Panc1 (cell line): ENCODE measurements at regions not wholly inside any gene's neighbourhood (a gene's known extent, or its start where the extent isn't known, plus 50 kb on each side); places are given as distances from the start of the nearest gene placed in this dataset.

Source experiments
- ATAC-seq: fragments of 200-7000 bp; cut with Tn5 transposase; 2 replicates; pipeline ENCODE4 v1.9.1; 2020; ENCODE audit warnings: mild to moderate bottlenecking, moderate library complexity
- BruUV-seq: library from RNA; stranded (reverse); fragments of 400-500 nt; replicated peaks from 2 replicates; lab custom pipeline; 2021; lab: Mats Ljungman, UMichigan
- CTCF ChIA-PET: fragments of 300-600 bp; sonication (Branson Sonifier 250); formaldehyde crosslinking; loops from one replicate; lab custom pipeline; 2022; ENCODE audit warnings: antibody characterized with exemption; lab: Charles Lee
- POLR2A ChIA-PET: fragments of 300-600 bp; sonication (Branson Sonifier 250); formaldehyde crosslinking; loops from one replicate; lab custom pipeline; 2022; ENCODE audit warnings: antibody characterized with exemption; lab: Charles Lee
- DNase-seq: peaks from one replicate; pipeline ENCODE4 v3.0.0-alpha.2; 2010; ENCODE audit warnings: low read depth, low spot score
- H3K27ac ChIP-seq: 2 replicates; pipeline ENCODE4 v1.5.1; 2011; ENCODE audit warnings: mild to moderate bottlenecking, low read length, inconsistent platforms
- H3K27me3 ChIP-seq: fragments of 200-500 bp; sonication (Bioruptor generic); 2 replicates; pipeline ENCODE4 v1.6.0; 2014; ENCODE audit warnings: low read length, inconsistent platforms; ENCODE audit not compliant: control insufficient read depth, insufficient read depth
- H3K36me3 ChIP-seq: fragments of 200-500 bp; sonication (Bioruptor generic); 2 replicates; pipeline ENCODE4 v1.5.1; 2014; ENCODE audit warnings: inconsistent platforms, mild to moderate bottlenecking, low read length, moderate library complexity; ENCODE audit not compliant: control insufficient read depth, insufficient read depth
- H3K4me1 ChIP-seq: 2 replicates; pipeline ENCODE4 v1.5.1; 2011; ENCODE audit warnings: inconsistent platforms, mild to moderate bottlenecking, low read length, moderate library complexity; ENCODE audit not compliant: control insufficient read depth, insufficient read depth
- H3K4me3 ChIP-seq, 2 experiments: 2 replicates each; pipeline ENCODE4 v1.5.1; 2011 to 2012; ENCODE audit warnings: low read depth in 2 of 2, low read length in 2 of 2, mild to moderate bottlenecking in 2 of 2, inconsistent platforms in 1 of 2, moderate library complexity in 1 of 2
- H3K9me3 ChIP-seq: fragments of 200-500 bp; sonication (Bioruptor generic); 2 replicates; pipeline ENCODE4 v1.5.1; 2014; ENCODE audit warnings: low read depth, mild to moderate bottlenecking, inconsistent platforms, low read length, moderate library complexity; ENCODE audit not compliant: control insufficient read depth, insufficient read depth
- POLR2AphosphoS5 ChIP-seq: IDR thresholded peaks from 2 replicates; pipeline ENCODE4 v1.6.1; 2012; ENCODE audit warnings: mild to moderate bottlenecking, low read depth, low read length, moderate library complexity
- SIN3A ChIP-seq: IDR thresholded peaks from 2 replicates; pipeline ENCODE4 v1.6.1; 2012; ENCODE audit warnings: low read depth, mild to moderate bottlenecking, low read length, moderate library complexity, borderline replicate concordance; ENCODE audit not compliant: insufficient read depth
- TCF7L2 ChIP-seq: IDR thresholded peaks from 2 replicates; pipeline ENCODE4 v1.6.1; 2011; ENCODE audit warnings: mild to moderate bottlenecking, low read depth, low read length, inconsistent platforms
- in situ Hi-C: cut with HindIII; loops from 2 replicates; pipeline ENCODE4 v1.10.0; 2016; ENCODE audit warnings: low sequenced_read_pairs, low pct_unique_long_range_greater_than_20kb
- intact Hi-C: fragments of 100-400 bp; cut with micrococcal nuclease; formaldehyde crosslinking; loops from one replicate; pipeline ENCODE4 v1.10.0; 2022; ENCODE audit not compliant: unreplicated experiment
- TF ChIP-seq, protein P1 (sequence below): fragments of 450-650 bp; IDR thresholded peaks from 2 replicates; pipeline ENCODE4 v1.5.1; 2017; ENCODE audit warnings: mild to moderate bottlenecking
- TF ChIP-seq, protein P2 (sequence below), 2 experiments: IDR thresholded peaks; 2 replicates each; pipeline ENCODE4 v1.6.1; 2011 to 2012; ENCODE audit warnings: low read depth in 2 of 2, control low read depth in 1 of 2, low read length in 1 of 2, mild to moderate bottlenecking in 1 of 2, moderate library complexity in 1 of 2; ENCODE audit not compliant: insufficient read depth in 1 of 2

DNA sequence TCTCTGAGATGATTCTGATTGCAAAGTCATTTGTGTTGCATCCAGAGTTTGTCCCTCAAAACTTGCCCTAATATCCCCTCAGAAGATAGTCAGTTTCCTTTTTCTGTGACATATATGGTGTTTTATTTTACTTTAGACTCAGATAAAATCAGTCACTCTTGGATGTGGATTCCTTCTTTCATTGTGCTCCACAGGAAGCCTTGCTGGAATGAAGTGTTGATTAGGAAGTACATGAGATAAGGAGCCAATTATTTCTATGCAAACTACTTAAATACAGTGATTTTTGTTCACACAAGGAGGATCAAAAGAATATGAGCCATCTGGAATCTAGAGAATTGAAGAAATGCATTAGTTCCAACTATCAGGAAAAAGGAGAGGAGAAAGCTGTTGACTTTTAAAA is 107.6 kb upstream of the RXFP2 start:
- TF ChIP-seq SIN3A (no peak), POLR2AphosphoS5 (no peak), TCF7L2 (no peak)
- TF ChIP-seq, protein P1, sequence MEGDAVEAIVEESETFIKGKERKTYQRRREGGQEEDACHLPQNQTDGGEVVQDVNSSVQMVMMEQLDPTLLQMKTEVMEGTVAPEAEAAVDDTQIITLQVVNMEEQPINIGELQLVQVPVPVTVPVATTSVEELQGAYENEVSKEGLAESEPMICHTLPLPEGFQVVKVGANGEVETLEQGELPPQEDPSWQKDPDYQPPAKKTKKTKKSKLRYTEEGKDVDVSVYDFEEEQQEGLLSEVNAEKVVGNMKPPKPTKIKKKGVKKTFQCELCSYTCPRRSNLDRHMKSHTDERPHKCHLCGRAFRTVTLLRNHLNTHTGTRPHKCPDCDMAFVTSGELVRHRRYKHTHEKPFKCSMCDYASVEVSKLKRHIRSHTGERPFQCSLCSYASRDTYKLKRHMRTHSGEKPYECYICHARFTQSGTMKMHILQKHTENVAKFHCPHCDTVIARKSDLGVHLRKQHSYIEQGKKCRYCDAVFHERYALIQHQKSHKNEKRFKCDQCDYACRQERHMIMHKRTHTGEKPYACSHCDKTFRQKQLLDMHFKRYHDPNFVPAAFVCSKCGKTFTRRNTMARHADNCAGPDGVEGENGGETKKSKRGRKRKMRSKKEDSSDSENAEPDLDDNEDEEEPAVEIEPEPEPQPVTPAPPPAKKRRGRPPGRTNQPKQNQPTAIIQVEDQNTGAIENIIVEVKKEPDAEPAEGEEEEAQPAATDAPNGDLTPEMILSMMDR, result no peak
- TF ChIP-seq, protein P2, sequence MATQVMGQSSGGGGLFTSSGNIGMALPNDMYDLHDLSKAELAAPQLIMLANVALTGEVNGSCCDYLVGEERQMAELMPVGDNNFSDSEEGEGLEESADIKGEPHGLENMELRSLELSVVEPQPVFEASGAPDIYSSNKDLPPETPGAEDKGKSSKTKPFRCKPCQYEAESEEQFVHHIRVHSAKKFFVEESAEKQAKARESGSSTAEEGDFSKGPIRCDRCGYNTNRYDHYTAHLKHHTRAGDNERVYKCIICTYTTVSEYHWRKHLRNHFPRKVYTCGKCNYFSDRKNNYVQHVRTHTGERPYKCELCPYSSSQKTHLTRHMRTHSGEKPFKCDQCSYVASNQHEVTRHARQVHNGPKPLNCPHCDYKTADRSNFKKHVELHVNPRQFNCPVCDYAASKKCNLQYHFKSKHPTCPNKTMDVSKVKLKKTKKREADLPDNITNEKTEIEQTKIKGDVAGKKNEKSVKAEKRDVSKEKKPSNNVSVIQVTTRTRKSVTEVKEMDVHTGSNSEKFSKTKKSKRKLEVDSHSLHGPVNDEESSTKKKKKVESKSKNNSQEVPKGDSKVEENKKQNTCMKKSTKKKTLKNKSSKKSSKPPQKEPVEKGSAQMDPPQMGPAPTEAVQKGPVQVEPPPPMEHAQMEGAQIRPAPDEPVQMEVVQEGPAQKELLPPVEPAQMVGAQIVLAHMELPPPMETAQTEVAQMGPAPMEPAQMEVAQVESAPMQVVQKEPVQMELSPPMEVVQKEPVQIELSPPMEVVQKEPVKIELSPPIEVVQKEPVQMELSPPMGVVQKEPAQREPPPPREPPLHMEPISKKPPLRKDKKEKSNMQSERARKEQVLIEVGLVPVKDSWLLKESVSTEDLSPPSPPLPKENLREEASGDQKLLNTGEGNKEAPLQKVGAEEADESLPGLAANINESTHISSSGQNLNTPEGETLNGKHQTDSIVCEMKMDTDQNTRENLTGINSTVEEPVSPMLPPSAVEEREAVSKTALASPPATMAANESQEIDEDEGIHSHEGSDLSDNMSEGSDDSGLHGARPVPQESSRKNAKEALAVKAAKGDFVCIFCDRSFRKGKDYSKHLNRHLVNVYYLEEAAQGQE (IDR thresholded peaks at IDR 0.05; ENCODE audit: insufficient read depth in 1 of 2, low read depth in 2 of 2, low read length in 1 of 2), result no peak
- Histone ChIP-seq H3K27ac (no peak overlapping the region), H3K36me3 (no peaks in the 10 kb centered on the region), H3K4me3 (no peak overlapping the region), H3K27me3 (no peaks in the 10 kb centered on the region), H3K4me1 (no peaks in the 10 kb centered on the region), H3K9me3 (no peaks in the 10 kb centered on the region)
- ATAC-seq (no peak), DNase-seq (no peak)
- CTCF ChIA-PET, result no interaction called here
- in situ Hi-C loops, result no loop called here
- POLR2A ChIA-PET, result no interaction called here
- no TSS peak for BruUV-seq
- intact Hi-C loops, result no loop called here

DNA sequence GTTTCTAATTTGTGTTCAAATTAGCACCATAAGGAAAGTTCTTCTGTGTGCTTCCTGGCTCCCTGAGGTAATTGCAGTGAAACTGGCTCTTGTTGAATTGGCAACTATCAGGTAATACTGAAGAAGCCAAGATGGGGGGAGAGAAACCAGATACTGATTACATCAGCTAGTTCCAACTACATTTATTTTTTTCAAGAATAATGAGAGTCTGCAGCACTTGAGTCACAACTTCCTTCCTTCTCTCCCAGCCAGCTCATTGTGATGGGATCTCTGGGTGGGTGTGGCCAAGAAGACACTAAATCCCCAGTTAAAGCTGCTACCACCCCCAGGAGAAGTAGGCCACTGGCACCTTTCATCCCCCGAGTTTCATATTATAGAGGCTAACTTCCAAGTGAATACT is 100.7 kb upstream of the RXFP2 start:
- intact Hi-C loops (no loop called here), in situ Hi-C loops (no loop called here)
- Histone ChIP-seq H3K4me1 (no peaks in the 10 kb centered on the region), H3K36me3 (no peaks in the 10 kb centered on the region), H3K4me3 (no peak overlapping the region), H3K27me3 (no peaks in the 10 kb centered on the region), H3K9me3 (no peaks in the 10 kb centered on the region), H3K27ac (no peak overlapping the region)
- BruUV-seq, result no TSS peak
- ChIA-PET POLR2A (no interaction called here), CTCF (no interaction called here)
- ATAC-seq (no peak), DNase-seq (no peak)
- no peak for TF ChIP-seq POLR2AphosphoS5
- TF ChIP-seq, protein P2 (IDR thresholded peaks at IDR 0.05; ENCODE audit: insufficient read depth in 1 of 2, low read depth in 2 of 2, low read length in 1 of 2), result no peak
